H9 (cell line): ENCODE measurements at regions not wholly inside any gene's neighbourhood (a gene's known extent, or its start where the extent isn't known, plus 50 kb on each side); places are given as distances from the start of the nearest gene placed in this dataset.

Experiments
- DNase-seq: peaks from one replicate; pipeline ENCODE4 v3.0.0-alpha.2; 2017
- H2AFZ ChIP-seq: one replicate; pipeline ENCODE4 v1.6.1; 2013; ENCODE audit warnings: mild to moderate bottlenecking, low read length, control low read depth, moderate library complexity
- H2AK5ac ChIP-seq: 2 replicates; pipeline ENCODE4 v1.6.1; 2013; ENCODE audit warnings: low read length, control low read depth, mixed read lengths; ENCODE audit not compliant: insufficient read length
- H2BK120ac ChIP-seq: one replicate; pipeline ENCODE4 v1.6.1; 2013; ENCODE audit warnings: low read depth, mild to moderate bottlenecking, low read length, control low read depth, inconsistent platforms; ENCODE audit not compliant: poor library complexity, severe bottlenecking
- H2BK12ac ChIP-seq: 2 replicates; pipeline ENCODE4 v1.6.1; 2013; ENCODE audit warnings: low read length, control low read depth, mixed read lengths, low read depth; ENCODE audit not compliant: insufficient read length
- H2BK15ac ChIP-seq: 2 replicates; pipeline ENCODE4 v1.6.1; 2013; ENCODE audit warnings: low read depth, low read length, control low read depth
- H2BK20ac ChIP-seq: one replicate; pipeline ENCODE4 v1.6.1; 2013; ENCODE audit warnings: low read depth, mild to moderate bottlenecking, low read length, control low read depth, inconsistent platforms; ENCODE audit not compliant: poor library complexity, severe bottlenecking
- H2BK5ac ChIP-seq: 2 replicates; pipeline ENCODE4 v1.6.1; 2013; ENCODE audit warnings: low read length, control low read depth, mixed read lengths; ENCODE audit not compliant: insufficient read length
- H3K14ac ChIP-seq: 2 replicates; pipeline ENCODE4 v1.6.1; 2013; ENCODE audit warnings: low read length, control low read depth; ENCODE audit not compliant: insufficient read depth
- H3K18ac ChIP-seq: 2 replicates; pipeline ENCODE4 v1.6.1; 2013; ENCODE audit warnings: low read depth, mild to moderate bottlenecking, mixed read lengths, low read length, control low read depth; ENCODE audit not compliant: insufficient read length
- H3K23ac ChIP-seq: 2 replicates; pipeline ENCODE4 v1.6.1; 2013; ENCODE audit warnings: low read length, control low read depth, mixed read lengths, low read depth; ENCODE audit not compliant: insufficient read length
- H3K23me2 ChIP-seq: 2 replicates; pipeline ENCODE4 v1.6.1; 2013; ENCODE audit warnings: low read depth, mild to moderate bottlenecking, mixed read lengths, low read length, control low read depth; ENCODE audit not compliant: insufficient read length, poor library complexity, severe bottlenecking
- H3K27ac ChIP-seq: 2 replicates; pipeline ENCODE4 v1.5.1; 2013; ENCODE audit warnings: low read length, control low read depth, mixed read lengths, low read depth; ENCODE audit not compliant: insufficient read length
- H3K27me3 ChIP-seq: 2 replicates; pipeline ENCODE4 v1.6.1; 2013; ENCODE audit warnings: low read length, control low read depth, inconsistent platforms; ENCODE audit not compliant: insufficient read depth
- H3K4ac ChIP-seq: 2 replicates; pipeline ENCODE4 v1.6.1; 2013; ENCODE audit warnings: low read depth, mild to moderate bottlenecking, control low read depth, inconsistent platforms, low read length, moderate library complexity
- H3K4me1 ChIP-seq: 2 replicates; pipeline ENCODE4 v1.6.1; 2013; ENCODE audit warnings: low read length, control low read depth, inconsistent platforms; ENCODE audit not compliant: insufficient read depth
- H3K4me2 ChIP-seq: 2 replicates; pipeline ENCODE4 v1.6.1; 2013; ENCODE audit warnings: low read length, control low read depth, mixed read lengths; ENCODE audit not compliant: insufficient read length, insufficient read depth
- H3K56ac ChIP-seq: 2 replicates; pipeline ENCODE4 v1.6.1; 2013; ENCODE audit warnings: low read depth, mild to moderate bottlenecking, mixed read lengths, low read length, control low read depth; ENCODE audit not compliant: insufficient read length
- H3K79me1 ChIP-seq: 2 replicates; pipeline ENCODE4 v1.6.1; 2013; ENCODE audit warnings: low read depth, mild to moderate bottlenecking, moderate library complexity, low read length, control low read depth, inconsistent platforms; ENCODE audit not compliant: insufficient read depth, poor library complexity, severe bottlenecking
- H3K79me2 ChIP-seq: 2 replicates; pipeline ENCODE4 v1.6.1; 2013; ENCODE audit warnings: low read length, control low read depth, inconsistent platforms; ENCODE audit not compliant: insufficient read depth
- H3K9ac ChIP-seq: 2 replicates; pipeline ENCODE4 v1.6.1; 2013; ENCODE audit warnings: low read length, control low read depth, mixed read lengths; ENCODE audit not compliant: insufficient read length; ENCODE audit errors: extremely low read depth
- H3K9me3 ChIP-seq: one replicate; pipeline ENCODE4 v1.6.1; 2013; ENCODE audit warnings: low read depth, low read length, inconsistent platforms; ENCODE audit not compliant: control insufficient read depth
- H3T11ph ChIP-seq: one replicate; pipeline ENCODE4 v1.6.1; 2013; ENCODE audit warnings: mild to moderate bottlenecking, low read length, control low read depth, inconsistent platforms
- H4K20me1 ChIP-seq: one replicate; pipeline ENCODE4 v1.6.1; 2013; ENCODE audit not compliant: control insufficient read depth, insufficient read length, insufficient read depth
- H4K5ac ChIP-seq: 2 replicates; pipeline ENCODE4 v1.6.1; 2013; ENCODE audit warnings: low read depth, mild to moderate bottlenecking, mixed read lengths, low read length, control low read depth; ENCODE audit not compliant: insufficient read length
- H4K8ac ChIP-seq: replicated peaks from 2 replicates; pipeline ENCODE4 v1.6.1; 2013; ENCODE audit warnings: low read length, control low read depth, mixed read lengths, low read depth; ENCODE audit not compliant: insufficient read length
- H4K91ac ChIP-seq: 2 replicates; pipeline ENCODE4 v1.6.1; 2013; ENCODE audit warnings: low read depth, mild to moderate bottlenecking, moderate library complexity, mixed read lengths, low read length, control low read depth; ENCODE audit not compliant: insufficient read length
- H3K27ac Mint-ChIP-seq, 3 experiments: 2 replicates in 2 of 3; 3 replicates in 1 of 3; pipeline ENCODE4 v1.8.0; 2020 to 2021; ENCODE audit warnings: mixed read lengths in 3 of 3, mild to moderate bottlenecking in 1 of 3, moderate library complexity in 1 of 3
- H3K27me3 Mint-ChIP-seq: 2 replicates; pipeline ENCODE4 v1.8.0; 2021; ENCODE audit warnings: low read depth, mild to moderate bottlenecking, moderate library complexity, mixed read lengths
- H3K36me3 Mint-ChIP-seq, 3 experiments: 2 replicates in 2 of 3; 3 replicates in 1 of 3; pipeline ENCODE4 v1.8.0; 2020 to 2021; ENCODE audit warnings: low read depth in 3 of 3, mixed read lengths in 3 of 3; ENCODE audit not compliant: insufficient read depth in 1 of 3
- H3K4me1 Mint-ChIP-seq, 2 experiments: 2 replicates each; pipeline ENCODE4 v1.8.0; 2020; ENCODE audit warnings: mixed read lengths in 2 of 2
- H3K4me3 Mint-ChIP-seq, 2 experiments: 2 replicates in 1 of 2; 3 replicates in 1 of 2; pipeline ENCODE4 v1.8.0; 2020 to 2021; ENCODE audit warnings: mild to moderate bottlenecking in 2 of 2, mixed read lengths in 2 of 2, moderate library complexity in 1 of 2
- H3K9me3 Mint-ChIP-seq, 2 experiments: 2 replicates in 1 of 2; 3 replicates in 1 of 2; pipeline ENCODE4 v1.8.0; 2020; ENCODE audit warnings: mild to moderate bottlenecking in 2 of 2, mixed read lengths in 2 of 2, moderate library complexity in 1 of 2
- CTCF ChIP-seq: fragments of 200-600 bp; sonication (generic); conservative IDR thresholded peaks from 3 replicates; pipeline ENCODE4 v1.8.0; 2021; ENCODE audit warnings: antibody characterized with exemption, mild to moderate bottlenecking
- WGBS: extraction: QIAGEN DNeasy Blood & Tissue Kit; methylation state at CpG from one replicate; pipeline ENCODE4 v1.1.7; 2013; ENCODE audit warnings: missing lambda C conversion rate, low lambda C conversion rate, mixed read lengths; ENCODE audit not compliant: insufficient read length; ENCODE audit errors: extremely low coverage; 5-methylcytosine and 5-hydroxymethylcytosine counted together

GRCh38 chrX:69019073-69019890 is 146.0 kb downstream of the PJA1 start:
- no CpG with 5 or more reads among the region's 2 CpGs for WGBS

More at GRCh38 chrX:69019073-69019890, 146.0 kb downstream of the PJA1 start:
- Mint-ChIP-seq H3K36me3 (no peaks in the 10 kb centered on the region; a peak in 1 of 7 replicates), H3K9me3 (peaks cover 44 to 48% of the 10 kb centered on the region in 2 experiments), H3K4me1 (peaks cover 2 to 3% of the 10 kb centered on the region in 2 experiments; a peak in 1 of 4 replicates), H3K4me3 (no peak overlapping the region), H3K27ac (no peak overlapping the region), H3K27me3 (peaks cover 4% of the 10 kb centered on the region)
- Histone ChIP-seq H2AK5ac (no peak overlapping the region), H2BK120ac (no peak overlapping the region), H2AFZ (no peak overlapping the region), H3K18ac (no peak overlapping the region), H3K4ac (no peak overlapping the region), H2BK5ac (no peak overlapping the region), H4K20me1 (no peaks in the 10 kb centered on the region), H3K4me1 (no peaks in the 10 kb centered on the region; the same call in 1 of the 2 replicates), H2BK20ac (no peak overlapping the region), H4K5ac (no peak overlapping the region), H2BK12ac (no peak overlapping the region), H4K91ac (no peak overlapping the region), H3K14ac (no peak overlapping the region; the same call in 1 of the 2 replicates), H3K79me2 (0 out of 2 replicates have a peak, but pooled peaks cover 2% of the 10 kb centered on the region), H3K79me1 (no peaks in the 10 kb centered on the region), H3K23me2 (no peaks in the 10 kb centered on the region), H3K9me3 (no peaks in the 10 kb centered on the region), H3K4me2 (no peak overlapping the region), H4K8ac (no peak overlapping the region), H2BK15ac (no peak overlapping the region), H3K27me3 (no peaks in the 10 kb centered on the region), H3T11ph (no peak overlapping the region), H3K9ac (no peak overlapping the region), H3K27ac (no peak overlapping the region), H3K56ac (no peak overlapping the region), H3K23ac (no peak overlapping the region)
- TF ChIP-seq CTCF = no peak
- DNase-seq = no peak
